ENCODE measurements at regions not wholly inside any gene's neighbourhood (a gene's known extent, or its start where the extent isn't known, plus 50 kb on each side); places are given as distances from the start of the nearest gene placed in this dataset.

DNA sequence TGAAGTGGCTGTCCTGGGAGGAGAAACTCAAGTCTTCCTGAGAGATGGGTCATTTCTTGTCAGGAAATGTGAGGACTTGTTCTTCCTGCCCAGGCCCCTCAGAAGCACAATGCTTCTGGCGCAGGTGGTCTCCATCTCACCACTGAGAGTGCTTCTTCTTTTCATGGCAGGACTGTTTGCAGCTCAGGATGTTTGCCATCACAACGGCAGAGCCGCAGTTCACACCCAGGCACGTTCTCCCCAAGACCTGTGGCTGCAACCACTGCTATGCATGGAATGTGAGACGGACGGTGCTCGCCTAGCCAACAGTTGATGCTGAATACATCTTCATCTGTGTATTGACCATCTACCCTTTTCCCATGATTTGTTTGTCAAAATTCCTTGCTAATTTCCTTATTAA lies 216.3 kb downstream of the GADD45G start:
- TF ChIP-seq, protein P1, sequence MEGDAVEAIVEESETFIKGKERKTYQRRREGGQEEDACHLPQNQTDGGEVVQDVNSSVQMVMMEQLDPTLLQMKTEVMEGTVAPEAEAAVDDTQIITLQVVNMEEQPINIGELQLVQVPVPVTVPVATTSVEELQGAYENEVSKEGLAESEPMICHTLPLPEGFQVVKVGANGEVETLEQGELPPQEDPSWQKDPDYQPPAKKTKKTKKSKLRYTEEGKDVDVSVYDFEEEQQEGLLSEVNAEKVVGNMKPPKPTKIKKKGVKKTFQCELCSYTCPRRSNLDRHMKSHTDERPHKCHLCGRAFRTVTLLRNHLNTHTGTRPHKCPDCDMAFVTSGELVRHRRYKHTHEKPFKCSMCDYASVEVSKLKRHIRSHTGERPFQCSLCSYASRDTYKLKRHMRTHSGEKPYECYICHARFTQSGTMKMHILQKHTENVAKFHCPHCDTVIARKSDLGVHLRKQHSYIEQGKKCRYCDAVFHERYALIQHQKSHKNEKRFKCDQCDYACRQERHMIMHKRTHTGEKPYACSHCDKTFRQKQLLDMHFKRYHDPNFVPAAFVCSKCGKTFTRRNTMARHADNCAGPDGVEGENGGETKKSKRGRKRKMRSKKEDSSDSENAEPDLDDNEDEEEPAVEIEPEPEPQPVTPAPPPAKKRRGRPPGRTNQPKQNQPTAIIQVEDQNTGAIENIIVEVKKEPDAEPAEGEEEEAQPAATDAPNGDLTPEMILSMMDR (IDR thresholded peaks at IDR 0.05; ENCODE audit: low read depth, low read length): no peak
- Histone ChIP-seq H3K9me3 (ENCODE audit: control insufficient read depth, insufficient read depth, low read length) (no peaks in the 10 kb centered on the region), H3K27ac (ENCODE audit: low read depth, low read length) (no peak overlapping the region), H3K27me3 (ENCODE audit: control insufficient read depth, insufficient read depth, low read length) (no peaks in the 10 kb centered on the region), H3K4me3 (ENCODE audit: low read depth, low read length) (no peak overlapping the region)
- ChIA-PET POLR2A (no interaction called here), CTCF (no interaction called here)
- no peak for DNase-seq (ENCODE audit: low read depth, low spot score)

GRCh38 chr9:89822996-89823395 lies 218.2 kb downstream of the GADD45G start:
- ChIA-PET CTCF (no interaction called here), POLR2A (no interaction called here)
- DNase-seq (ENCODE audit: low read depth, low spot score): no peak
- Histone ChIP-seq H3K9me3 (ENCODE audit: control insufficient read depth, insufficient read depth, low read length) (no peaks in the 10 kb centered on the region), H3K27ac (ENCODE audit: low read depth, low read length) (no peak overlapping the region), H3K4me3 (ENCODE audit: low read depth, low read length) (no peak overlapping the region), H3K27me3 (ENCODE audit: control insufficient read depth, insufficient read depth, low read length) (no peaks in the 10 kb centered on the region)
- TF ChIP-seq, protein P1 (IDR thresholded peaks at IDR 0.05; ENCODE audit: low read depth, low read length): no peak

- Histone ChIP-seq H3K27ac (ENCODE audit: low read depth, low read length) (no peak overlapping the region), H3K9me3 (ENCODE audit: control insufficient read depth, insufficient read depth, low read length) (no peaks in the 10 kb centered on the region), H3K27me3 (ENCODE audit: control insufficient read depth, insufficient read depth, low read length) (no peaks in the 10 kb centered on the region), H3K4me3 (ENCODE audit: low read depth, low read length) (no peak overlapping the region)
- CTCF ChIA-PET: no interaction called here
- DNase-seq (ENCODE audit: low read depth, low spot score): no peak
- TF ChIP-seq, protein P1 (IDR thresholded peaks at IDR 0.05; ENCODE audit: low read depth, low read length): no peak
- POLR2A ChIA-PET: no interaction called here
These were observed 220.9 kb downstream of the GADD45G start for GRCh38 chr9:89825669-89826068.

DNA sequence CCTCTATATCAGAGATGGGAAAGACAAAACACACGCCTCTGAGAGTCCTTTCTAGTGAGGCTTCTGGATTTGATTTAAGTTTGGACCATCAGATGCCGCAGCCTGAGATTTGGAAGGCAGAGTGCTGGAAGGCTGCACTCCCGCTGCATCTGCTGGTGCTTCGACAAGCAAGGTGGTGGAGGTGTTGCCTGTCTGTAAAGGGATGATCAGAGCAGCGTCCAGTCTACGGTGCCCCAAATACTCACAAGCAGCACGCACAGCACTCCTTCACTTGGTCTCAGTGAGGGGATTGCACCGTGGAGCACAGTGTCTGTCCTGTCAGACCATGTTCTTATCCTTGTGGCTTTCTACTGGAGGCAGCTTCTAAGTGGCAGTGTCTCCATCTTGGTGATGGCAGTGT lies 221.4 kb downstream of the GADD45G start:
- Histone ChIP-seq H3K9me3 (ENCODE audit: control insufficient read depth, insufficient read depth, low read length) (no peaks in the 10 kb centered on the region), H3K27ac (ENCODE audit: low read depth, low read length) (no peak overlapping the region), H3K4me3 (ENCODE audit: low read depth, low read length) (no peak overlapping the region), H3K27me3 (ENCODE audit: control insufficient read depth, insufficient read depth, low read length) (no peaks in the 10 kb centered on the region)
- CTCF ChIA-PET: no interaction called here
- no peak for DNase-seq (ENCODE audit: low read depth, low spot score)
- TF ChIP-seq, protein P1 (IDR thresholded peaks at IDR 0.05; ENCODE audit: low read depth, low read length): no peak
- POLR2A ChIA-PET: no interaction called here

DNA sequence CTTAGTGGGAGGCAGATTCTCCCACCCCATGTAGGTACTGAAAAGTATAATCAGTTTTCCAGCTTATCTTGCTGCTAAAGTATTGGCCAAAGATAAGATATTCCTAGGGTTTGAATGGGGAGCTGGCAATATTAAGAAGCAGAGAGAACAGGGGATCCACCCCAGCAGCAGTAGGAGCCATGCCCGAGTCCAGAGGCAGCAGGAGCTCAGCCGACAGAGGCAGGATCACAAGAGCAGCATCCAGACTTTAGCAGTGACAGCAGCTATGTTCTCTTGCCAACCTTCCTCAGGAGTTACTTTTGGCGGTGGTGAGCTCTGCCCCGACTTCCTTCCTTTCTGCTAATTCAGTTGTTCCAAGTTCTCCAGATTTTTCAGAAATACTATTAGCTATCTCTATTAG lies 224.5 kb downstream of the GADD45G start:
- Histone ChIP-seq H3K9me3 (ENCODE audit: control insufficient read depth, insufficient read depth, low read length) (no peaks in the 10 kb centered on the region), H3K4me3 (ENCODE audit: low read depth, low read length) (no peak overlapping the region), H3K27me3 (ENCODE audit: control insufficient read depth, insufficient read depth, low read length) (no peaks in the 10 kb centered on the region), H3K27ac (ENCODE audit: low read depth, low read length) (no peak overlapping the region)
- TF ChIP-seq, protein P1 (IDR thresholded peaks at IDR 0.05; ENCODE audit: low read depth, low read length): no peak
- no peak for DNase-seq (ENCODE audit: low read depth, low spot score)
- ChIA-PET CTCF (no interaction called here), POLR2A (no interaction called here)

All from AG04450 (cell line).